Activated naive CD4-positive, alpha-beta T cell treated with anti-CD3 and anti-CD28 coated beads, Interleukin-2, amount 10 ng/mL, durations not matched to agents 7 days and 5 days (primary cell): ENCODE measurements at regions not wholly inside any gene's neighbourhood (a gene's known extent, or its start where the extent isn't known, plus 50 kb on each side); places are given as distances from the start of the nearest gene placed in this dataset.

Source experiments
- CTCF ChIA-PET: fragments of 350-600 bp; sonication (Branson Sonifier 250); formaldehyde crosslinking; loops from one replicate; lab custom pipeline; 2021; ENCODE audit warnings: antibody characterized with exemption; lab: Charles Lee
- DNase-seq: peaks from one replicate; pipeline ENCODE4 v3.0.0-alpha.2; 2020
- H3K27ac Mint-ChIP-seq: one replicate; pipeline ENCODE4 v1.8.0; 2021; ENCODE audit warnings: mild to moderate bottlenecking, moderate library complexity, mixed read lengths
- H3K27me3 Mint-ChIP-seq: one replicate; pipeline ENCODE4 v1.8.0; 2021; ENCODE audit warnings: mild to moderate bottlenecking, mixed read lengths
- H3K36me3 Mint-ChIP-seq: one replicate; pipeline ENCODE4 v1.8.0; 2021; ENCODE audit warnings: mixed read lengths
- H3K4me1 Mint-ChIP-seq: one replicate; pipeline ENCODE4 v1.8.0; 2021; ENCODE audit warnings: mixed read lengths
- H3K4me3 Mint-ChIP-seq: one replicate; pipeline ENCODE4 v1.8.0; 2021; ENCODE audit warnings: mild to moderate bottlenecking, moderate library complexity, mixed read lengths
- H3K9me3 Mint-ChIP-seq: one replicate; pipeline ENCODE4 v1.8.0; 2021; ENCODE audit warnings: mixed read lengths

- no peak for DNase-seq
- no peaks in the 10 kb centered on the region for H3K27me3 Mint-ChIP-seq
- CTCF ChIA-PET = no interaction called here
- no peak overlapping the region for H3K27ac Mint-ChIP-seq
- no peaks in the 10 kb centered on the region for H3K4me1 Mint-ChIP-seq
- no peak overlapping the region for H3K4me3 Mint-ChIP-seq
- H3K9me3 Mint-ChIP-seq = peaks cover 29% of the 10 kb centered on the region
- H3K36me3 Mint-ChIP-seq = peaks cover 2% of the 10 kb centered on the region
Observed at GRCh38 chr22:34150023-34150422, 229.7 kb upstream of the LARGE1 start.

- CTCF ChIA-PET = no interaction called here
Observed at GRCh38 chr22:34159491-34159890, 239.2 kb upstream of the LARGE1 start.

DNA sequence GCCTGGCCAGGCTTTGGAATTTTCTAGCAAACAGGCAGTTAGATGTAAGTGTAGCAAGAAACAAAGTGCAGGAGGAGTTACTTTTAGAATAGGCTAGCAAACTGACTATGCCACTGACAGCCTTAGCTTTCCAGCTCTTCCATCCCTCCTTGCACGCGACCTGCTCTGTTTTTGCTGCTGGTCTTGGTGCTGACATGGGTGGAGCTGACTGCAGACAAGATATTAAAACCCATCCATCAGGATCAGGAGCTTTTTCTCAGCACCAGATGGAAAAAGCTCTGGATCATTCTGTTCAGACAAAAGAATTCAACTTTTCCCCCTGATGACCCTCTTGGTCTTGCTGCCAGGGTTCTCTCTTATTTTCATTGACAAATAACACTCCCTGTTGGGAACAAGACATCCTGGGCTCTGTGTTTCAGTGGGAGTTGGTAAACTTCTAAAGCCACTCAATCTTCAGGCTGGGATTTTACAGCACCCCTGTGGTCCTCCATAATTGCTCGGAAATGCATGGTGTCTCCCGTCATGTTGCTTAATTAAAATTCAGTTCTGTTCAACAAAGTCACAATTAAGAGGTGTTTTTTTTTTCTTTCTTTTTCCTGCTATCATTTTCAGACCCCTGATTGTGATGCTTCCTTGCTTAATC, 240.0 kb upstream of the LARGE1 start:
- CTCF ChIA-PET = no interaction called here
- H3K36me3 Mint-ChIP-seq = no peaks in the 10 kb centered on the region
- peaks cover 15% of the 10 kb centered on the region for H3K9me3 Mint-ChIP-seq
- H3K4me1 Mint-ChIP-seq = no peaks in the 10 kb centered on the region
- DNase-seq = no peak
- H3K27me3 Mint-ChIP-seq = no peaks in the 10 kb centered on the region
- no peak overlapping the region for H3K27ac Mint-ChIP-seq
- H3K4me3 Mint-ChIP-seq = no peak overlapping the region

More at GRCh38 chr22:34159491-34159890, 239.2 kb upstream of the LARGE1 start:
- Mint-ChIP-seq H3K4me3 (no peak overlapping the region), H3K27ac (no peak overlapping the region), H3K9me3 (peaks cover 16% of the 10 kb centered on the region), H3K27me3 (no peaks in the 10 kb centered on the region), H3K4me1 (no peaks in the 10 kb centered on the region), H3K36me3 (no peaks in the 10 kb centered on the region)
- no peak for DNase-seq

DNA sequence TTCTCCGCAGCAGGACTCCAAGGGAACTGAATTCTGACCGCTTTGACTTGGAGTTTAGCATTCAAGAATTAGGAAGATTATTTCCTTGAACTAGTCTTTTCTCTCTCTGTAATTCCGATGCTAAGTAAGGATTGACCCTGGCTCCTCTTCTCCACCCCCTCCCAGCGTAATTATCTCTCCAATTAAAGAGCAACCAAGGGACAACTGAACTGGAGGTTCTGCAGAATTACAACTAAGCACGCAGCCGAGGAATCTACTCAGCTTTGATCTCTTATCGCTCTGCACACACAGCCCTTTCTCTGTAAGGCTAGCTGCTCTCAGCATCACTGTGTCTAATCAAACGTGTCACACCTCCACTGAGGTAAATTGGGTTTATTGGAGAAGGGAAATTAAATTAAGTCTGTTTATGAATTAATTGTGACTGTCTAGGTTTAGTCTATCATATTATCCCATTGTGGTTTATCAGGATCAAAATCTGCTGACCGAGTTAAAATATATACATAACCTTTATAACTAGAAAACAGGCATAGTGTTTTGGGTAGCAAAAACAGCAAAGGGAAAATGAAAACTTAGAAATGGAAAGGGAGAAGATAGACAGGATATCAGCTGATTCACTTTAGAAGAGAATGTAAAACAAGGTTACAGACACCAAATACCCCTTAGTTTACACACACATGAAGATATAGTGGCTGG, 241.3 kb upstream of the LARGE1 start:
- peaks cover 17% of the 10 kb centered on the region for H3K9me3 Mint-ChIP-seq
- no peak overlapping the region for H3K4me3 Mint-ChIP-seq
- H3K36me3 Mint-ChIP-seq = no peaks in the 10 kb centered on the region
- DNase-seq = no peak
- H3K27me3 Mint-ChIP-seq = no peaks in the 10 kb centered on the region
- no peaks in the 10 kb centered on the region for H3K4me1 Mint-ChIP-seq
- H3K27ac Mint-ChIP-seq = no peak overlapping the region
- CTCF ChIA-PET = no interaction called here

GRCh38 chr22:34198976-34199375, 278.7 kb upstream of the LARGE1 start:
- CTCF ChIA-PET = no interaction called here
- no peak overlapping the region for H3K4me3 Mint-ChIP-seq
- no peaks in the 10 kb centered on the region for H3K27me3 Mint-ChIP-seq

DNA sequence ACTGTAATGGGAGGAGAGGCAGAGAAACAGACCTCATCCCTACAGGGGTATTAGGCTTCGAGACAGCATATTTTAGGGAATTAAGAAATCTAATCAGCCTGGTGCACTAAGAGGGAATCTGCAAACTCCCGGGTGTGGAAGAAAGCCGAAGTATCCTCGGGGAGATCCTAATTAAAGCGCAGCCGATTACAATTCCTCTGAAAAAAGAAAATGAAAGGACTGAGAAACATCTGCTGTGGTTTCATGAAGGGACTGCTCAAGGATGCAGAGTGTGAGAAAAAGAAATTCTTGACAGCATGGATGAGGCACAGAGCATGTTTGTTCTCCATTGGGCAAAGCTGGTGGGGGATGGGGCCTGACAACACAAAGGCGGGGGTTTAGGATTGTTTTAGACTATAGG, 290.0 kb upstream of the LARGE1 start:
- Mint-ChIP-seq H3K9me3 (peaks cover 23% of the 10 kb centered on the region), H3K27me3 (no peaks in the 10 kb centered on the region), H3K4me1 (no peaks in the 10 kb centered on the region), H3K36me3 (no peaks in the 10 kb centered on the region), H3K4me3 (no peak overlapping the region), H3K27ac (no peak overlapping the region)
- CTCF ChIA-PET = no interaction called here
- DNase-seq = no peak

More at GRCh38 chr22:34198976-34199375, 278.7 kb upstream of the LARGE1 start:
- Mint-ChIP-seq H3K27ac (no peak overlapping the region), H3K36me3 (no peaks in the 10 kb centered on the region), H3K4me1 (no peaks in the 10 kb centered on the region), H3K9me3 (peaks cover 10% of the 10 kb centered on the region)
- no peak for DNase-seq

DNA sequence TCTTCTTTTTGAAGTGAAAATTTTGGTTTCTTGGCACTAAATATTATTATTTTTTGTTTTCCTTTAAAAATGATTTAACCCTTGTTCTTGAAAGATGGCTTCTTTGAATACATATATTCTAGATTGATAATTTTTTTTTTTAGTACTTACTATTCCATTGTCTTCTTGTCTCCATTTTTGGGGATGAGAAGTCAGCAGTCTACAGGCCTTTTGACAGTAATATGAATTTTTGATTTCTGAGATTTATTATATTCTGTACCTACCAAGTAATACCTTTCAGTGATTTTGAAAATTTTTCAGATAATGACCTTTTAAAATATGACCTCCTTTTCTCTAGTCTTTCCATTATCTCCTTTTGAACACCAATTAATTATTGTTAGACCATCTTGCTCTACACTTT, 294.1 kb upstream of the LARGE1 start:
- Mint-ChIP-seq H3K27me3 (no peaks in the 10 kb centered on the region), H3K4me1 (no peaks in the 10 kb centered on the region), H3K27ac (no peak overlapping the region), H3K9me3 (peaks cover 27% of the 10 kb centered on the region), H3K4me3 (no peak overlapping the region), H3K36me3 (no peaks in the 10 kb centered on the region)
- no peak for DNase-seq
- CTCF ChIA-PET = no interaction called here

GRCh38 chr22:34225278-34225677, 305.0 kb upstream of the LARGE1 start:
- Mint-ChIP-seq H3K27ac (no peak overlapping the region), H3K9me3 (peaks cover 25% of the 10 kb centered on the region), H3K4me1 (no peaks in the 10 kb centered on the region), H3K27me3 (no peaks in the 10 kb centered on the region), H3K4me3 (no peak overlapping the region), H3K36me3 (no peaks in the 10 kb centered on the region)
- CTCF ChIA-PET = no interaction called here
- no peak for DNase-seq

GRCh38 chr22:34236527-34236926, 316.3 kb upstream of the LARGE1 start:
- H3K27ac Mint-ChIP-seq = no peak overlapping the region
- H3K9me3 Mint-ChIP-seq = peaks cover 30% of the 10 kb centered on the region
- CTCF ChIA-PET = no interaction called here
- no peaks in the 10 kb centered on the region for H3K4me1 Mint-ChIP-seq
- H3K27me3 Mint-ChIP-seq = no peaks in the 10 kb centered on the region
- no peak for DNase-seq
- H3K36me3 Mint-ChIP-seq = no peaks in the 10 kb centered on the region
- H3K4me3 Mint-ChIP-seq = no peak overlapping the region

DNA sequence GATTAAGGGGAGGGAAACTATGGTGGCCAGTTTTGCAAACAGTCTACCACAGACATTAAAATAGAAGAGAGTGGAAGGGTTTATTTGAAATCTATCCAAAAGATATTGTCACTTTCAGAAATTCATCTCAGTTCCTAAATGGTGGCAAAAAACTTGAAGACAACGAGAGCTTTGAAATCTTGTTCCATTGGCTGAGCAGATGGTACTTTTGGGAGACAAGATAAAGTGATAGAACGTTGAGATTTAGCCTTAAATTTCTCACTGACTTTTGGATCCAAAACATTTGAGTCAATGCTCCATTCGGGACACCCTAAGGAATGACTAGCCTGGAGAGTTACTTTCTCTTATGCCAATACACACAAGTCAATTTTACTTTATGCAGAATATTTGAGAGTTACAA, 319.1 kb upstream of the LARGE1 start:
- Mint-ChIP-seq H3K4me1 (no peaks in the 10 kb centered on the region), H3K27me3 (no peaks in the 10 kb centered on the region), H3K36me3 (no peaks in the 10 kb centered on the region), H3K9me3 (peaks cover 24% of the 10 kb centered on the region), H3K4me3 (no peak overlapping the region), H3K27ac (no peak overlapping the region)
- no peak for DNase-seq
- CTCF ChIA-PET = no interaction called here

DNA sequence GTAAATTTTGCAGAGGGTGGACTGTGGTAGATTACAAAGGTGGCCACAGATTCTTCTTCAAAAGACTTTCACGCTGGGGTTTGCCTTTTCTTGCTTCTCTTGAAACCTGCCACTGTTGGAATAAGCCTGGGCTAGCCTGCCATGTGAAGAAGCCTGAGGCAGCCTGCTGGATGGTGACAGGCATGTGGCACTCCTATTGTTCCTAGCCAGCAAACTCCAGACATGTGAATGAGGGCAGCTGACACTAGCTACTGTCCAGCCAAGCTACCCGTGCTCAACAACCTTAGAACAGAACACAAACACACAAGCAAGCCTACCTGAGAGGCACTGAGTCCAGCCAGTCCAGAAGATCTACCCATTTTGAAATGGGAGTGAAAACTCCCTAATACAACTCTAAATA, 322.7 kb upstream of the LARGE1 start:
- Mint-ChIP-seq H3K4me1 (no peaks in the 10 kb centered on the region), H3K4me3 (no peak overlapping the region), H3K36me3 (no peaks in the 10 kb centered on the region), H3K27ac (no peak overlapping the region), H3K9me3 (peaks cover 14% of the 10 kb centered on the region), H3K27me3 (no peaks in the 10 kb centered on the region)
- CTCF ChIA-PET = no interaction called here
- DNase-seq = no peak

DNA sequence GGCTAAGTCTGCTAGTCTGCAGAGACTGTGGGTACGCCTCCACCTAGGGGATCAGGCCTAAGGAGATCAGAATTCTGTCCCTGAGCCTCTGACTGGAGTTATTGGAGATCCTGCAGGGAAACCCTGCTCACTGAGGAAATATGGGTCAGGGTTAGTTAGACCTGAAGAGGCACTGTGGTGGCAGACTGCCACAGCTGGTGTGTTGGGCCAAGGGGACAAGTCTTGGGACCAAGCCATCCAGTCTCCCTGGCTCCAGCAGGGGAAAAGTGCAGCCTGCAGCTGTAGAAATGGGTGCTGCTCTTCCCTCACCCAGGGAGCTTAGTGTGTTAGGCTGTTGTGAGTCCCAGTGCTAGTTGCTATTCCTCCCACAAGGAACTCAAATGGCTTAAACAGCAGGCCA, 334.8 kb upstream of the LARGE1 start:
- peaks cover 10% of the 10 kb centered on the region for H3K9me3 Mint-ChIP-seq
- no peak overlapping the region for H3K4me3 Mint-ChIP-seq
- no peaks in the 10 kb centered on the region for H3K27me3 Mint-ChIP-seq
- no peak overlapping the region for H3K27ac Mint-ChIP-seq
- no peaks in the 10 kb centered on the region for H3K36me3 Mint-ChIP-seq
- no peaks in the 10 kb centered on the region for H3K4me1 Mint-ChIP-seq
- CTCF ChIA-PET = no interaction called here
- no peak for DNase-seq

- no peaks in the 10 kb centered on the region for H3K4me1 Mint-ChIP-seq
- no peak overlapping the region for H3K4me3 Mint-ChIP-seq
Observed at GRCh38 chr22:34278121-34278520, 357.8 kb upstream of the LARGE1 start.

GRCh38 chr22:34281738-34282137, 361.5 kb upstream of the LARGE1 start:
- H3K36me3 Mint-ChIP-seq = no peaks in the 10 kb centered on the region
- CTCF ChIA-PET = no interaction called here
- DNase-seq = no peak
- H3K4me1 Mint-ChIP-seq = no peaks in the 10 kb centered on the region
- no peaks in the 10 kb centered on the region for H3K27me3 Mint-ChIP-seq
- H3K9me3 Mint-ChIP-seq = peaks cover 9% of the 10 kb centered on the region
- H3K27ac Mint-ChIP-seq = no peak overlapping the region
- H3K4me3 Mint-ChIP-seq = no peak overlapping the region

More at GRCh38 chr22:34278121-34278520, 357.8 kb upstream of the LARGE1 start:
- no peaks in the 10 kb centered on the region for H3K36me3 Mint-ChIP-seq
- no peak overlapping the region for H3K27ac Mint-ChIP-seq
- peaks cover 4% of the 10 kb centered on the region for H3K9me3 Mint-ChIP-seq
- CTCF ChIA-PET = no interaction called here
- H3K27me3 Mint-ChIP-seq = no peaks in the 10 kb centered on the region
- no peak for DNase-seq

GRCh38 chr22:34283844-34284243, 363.6 kb upstream of the LARGE1 start:
- H3K9me3 Mint-ChIP-seq = peaks cover 13% of the 10 kb centered on the region
- DNase-seq = no peak
- CTCF ChIA-PET = no interaction called here
- H3K27me3 Mint-ChIP-seq = no peaks in the 10 kb centered on the region
- H3K36me3 Mint-ChIP-seq = no peaks in the 10 kb centered on the region
- H3K4me3 Mint-ChIP-seq = no peak overlapping the region
- H3K27ac Mint-ChIP-seq = no peak overlapping the region
- no peaks in the 10 kb centered on the region for H3K4me1 Mint-ChIP-seq
